GM12872 (cell line): ENCODE measurements at regions not wholly inside any gene's neighbourhood (a gene's known extent, or its start where the extent isn't known, plus 50 kb on each side); places are given as distances from the start of the nearest gene placed in this dataset.

Experiments
- CTCF ChIP-seq: IDR thresholded peaks from 3 replicates; pipeline ENCODE4 v1.5.1; 2011; ENCODE audit warnings: low read depth, mild to moderate bottlenecking, low read length, moderate library complexity; ENCODE audit not compliant: insufficient read depth

GRCh38 chr17:55909776-55910175 is 158.9 kb downstream of the PCTP start:
- TF ChIP-seq CTCF, result no peak

- TF ChIP-seq CTCF, result no peak
Observed at GRCh38 chr17:55911186-55911585, 160.3 kb downstream of the PCTP start.

- TF ChIP-seq CTCF, result no peak
Observed at GRCh38 chr17:55925440-55925839, 174.6 kb downstream of the PCTP start.

GRCh38 chr17:55926276-55926990 is 175.6 kb downstream of the PCTP start:
- no peak for TF ChIP-seq CTCF

GRCh38 chr17:55930291-55930809 is 179.5 kb downstream of the PCTP start:
- TF ChIP-seq CTCF, result no peak

GRCh38 chr17:55931446-55931845 is 180.6 kb downstream of the PCTP start:
- no peak for TF ChIP-seq CTCF

- no peak for TF ChIP-seq CTCF
Observed at GRCh38 chr17:55932973-55933372, 182.1 kb downstream of the PCTP start.
